Osteoblast (primary cell): ENCODE measurements at regions not wholly inside any gene's neighbourhood (a gene's known extent, or its start where the extent isn't known, plus 50 kb on each side); places are given as distances from the start of the nearest gene placed in this dataset.

Experiments
- DNase-seq: peaks from one replicate; pipeline ENCODE4 v3.0.0; 2011; ENCODE audit warnings: low spot score, mixed read lengths; ENCODE audit not compliant: insufficient read length; ENCODE audit errors: missing footprints
- H2AFZ ChIP-seq: 2 replicates; pipeline ENCODE4 v1.6.0; 2011; ENCODE audit warnings: mild to moderate bottlenecking, low read length
- H3K27ac ChIP-seq: 2 replicates; pipeline ENCODE4 v1.5.1; 2011; ENCODE audit warnings: mild to moderate bottlenecking, low read depth, low read length, moderate library complexity
- H3K27me3 ChIP-seq: 2 replicates; pipeline ENCODE4 v1.6.0; 2012; ENCODE audit warnings: mild to moderate bottlenecking, control low read depth, inconsistent platforms, low read length, moderate library complexity; ENCODE audit not compliant: insufficient read depth
- H3K36me3 ChIP-seq: 2 replicates; pipeline ENCODE4 v1.5.1; 2011; ENCODE audit warnings: mild to moderate bottlenecking, low read length, control low read depth, moderate library complexity; ENCODE audit not compliant: insufficient read depth
- H3K4me1 ChIP-seq: 2 replicates; pipeline ENCODE4 v1.5.1; 2011; ENCODE audit warnings: mild to moderate bottlenecking, low read length, control low read depth, moderate library complexity; ENCODE audit not compliant: insufficient read depth
- H3K4me2 ChIP-seq: 2 replicates; pipeline ENCODE4 v1.6.0; 2011; ENCODE audit warnings: mild to moderate bottlenecking, low read length; ENCODE audit not compliant: insufficient read depth
- H3K4me3 ChIP-seq: fragments of 200-600 bp; sonication (generic); 3 replicates; pipeline ENCODE4 v1.5.1; 2012; ENCODE audit warnings: mild to moderate bottlenecking, low read length, inconsistent platforms; ENCODE audit not compliant: insufficient read depth
- H3K79me2 ChIP-seq: 2 replicates; pipeline ENCODE4 v1.6.0; 2012; ENCODE audit warnings: mild to moderate bottlenecking, low read length, control low read depth, inconsistent platforms; ENCODE audit not compliant: insufficient read depth
- H3K9me3 ChIP-seq: 2 replicates; pipeline ENCODE4 v1.5.1; 2011; ENCODE audit warnings: low read depth, low read length, control low read depth
- H4K20me1 ChIP-seq: 2 replicates; pipeline ENCODE4 v1.6.0; 2012; ENCODE audit warnings: mild to moderate bottlenecking, low read length, control low read depth; ENCODE audit not compliant: insufficient read depth
- TF ChIP-seq, protein P1 (sequence below): IDR thresholded peaks from 2 replicates; pipeline ENCODE4 v1.5.1; 2011; ENCODE audit warnings: mild to moderate bottlenecking, low read depth, low read length, moderate library complexity; ENCODE audit errors: extremely low read depth

DNA sequence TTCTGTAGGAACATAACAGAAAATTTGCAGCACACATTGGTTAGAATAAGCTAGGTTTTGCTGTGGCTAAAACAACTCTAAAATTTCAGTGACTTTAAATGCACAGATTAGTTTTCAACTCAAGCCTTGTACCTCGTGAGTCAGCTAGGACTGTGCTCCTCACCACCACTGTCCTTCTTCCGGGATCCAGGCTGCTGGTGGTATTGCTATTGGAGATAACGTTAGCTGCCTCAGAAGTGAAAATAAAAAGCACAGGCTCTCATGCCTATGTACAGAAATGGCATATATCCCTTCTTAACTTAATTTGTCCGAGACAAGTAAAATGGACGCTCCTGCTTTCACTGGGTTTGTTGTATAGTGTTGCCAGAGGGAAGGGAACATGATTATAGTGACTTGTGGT, 931.1 kb upstream of the EYS start:
- H3K4me1 ChIP-seq, result no peaks in the 10 kb centered on the region
- no peak for DNase-seq
- H3K36me3 ChIP-seq, result no peaks in the 10 kb centered on the region
- H3K79me2 ChIP-seq, result no peaks in the 10 kb centered on the region
- H3K27ac ChIP-seq, result no peak overlapping the region
- H2AFZ ChIP-seq, result no peak overlapping the region
- no peak overlapping the region for H3K4me3 ChIP-seq
- no peak overlapping the region for H3K4me2 ChIP-seq
- TF ChIP-seq, protein P1, sequence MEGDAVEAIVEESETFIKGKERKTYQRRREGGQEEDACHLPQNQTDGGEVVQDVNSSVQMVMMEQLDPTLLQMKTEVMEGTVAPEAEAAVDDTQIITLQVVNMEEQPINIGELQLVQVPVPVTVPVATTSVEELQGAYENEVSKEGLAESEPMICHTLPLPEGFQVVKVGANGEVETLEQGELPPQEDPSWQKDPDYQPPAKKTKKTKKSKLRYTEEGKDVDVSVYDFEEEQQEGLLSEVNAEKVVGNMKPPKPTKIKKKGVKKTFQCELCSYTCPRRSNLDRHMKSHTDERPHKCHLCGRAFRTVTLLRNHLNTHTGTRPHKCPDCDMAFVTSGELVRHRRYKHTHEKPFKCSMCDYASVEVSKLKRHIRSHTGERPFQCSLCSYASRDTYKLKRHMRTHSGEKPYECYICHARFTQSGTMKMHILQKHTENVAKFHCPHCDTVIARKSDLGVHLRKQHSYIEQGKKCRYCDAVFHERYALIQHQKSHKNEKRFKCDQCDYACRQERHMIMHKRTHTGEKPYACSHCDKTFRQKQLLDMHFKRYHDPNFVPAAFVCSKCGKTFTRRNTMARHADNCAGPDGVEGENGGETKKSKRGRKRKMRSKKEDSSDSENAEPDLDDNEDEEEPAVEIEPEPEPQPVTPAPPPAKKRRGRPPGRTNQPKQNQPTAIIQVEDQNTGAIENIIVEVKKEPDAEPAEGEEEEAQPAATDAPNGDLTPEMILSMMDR, result no peak
- no peaks in the 10 kb centered on the region for H4K20me1 ChIP-seq
- no peaks in the 10 kb centered on the region for H3K27me3 ChIP-seq
- H3K9me3 ChIP-seq, result peaks cover 2% of the 10 kb centered on the region

DNA sequence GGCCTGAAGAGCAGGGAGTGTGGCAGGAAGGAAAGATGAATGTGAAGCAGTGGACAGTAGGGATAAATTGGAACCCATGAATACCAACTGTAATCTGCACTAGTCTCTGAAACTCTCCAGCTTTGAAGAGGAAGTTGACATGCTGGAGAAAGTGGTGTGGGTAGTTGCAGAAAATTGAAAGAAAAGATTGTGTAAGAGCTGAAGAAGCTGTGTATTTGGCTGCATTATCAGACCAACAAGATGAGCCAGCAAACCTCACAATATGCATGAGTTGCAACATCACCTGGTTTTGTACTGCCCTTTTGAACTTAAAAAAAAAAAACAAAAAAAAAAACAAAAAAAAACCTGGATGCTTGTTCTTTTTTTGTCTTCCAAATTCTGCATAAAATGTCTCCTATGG, 921.9 kb upstream of the EYS start:
- H3K4me3 ChIP-seq, result no peak overlapping the region

DNA sequence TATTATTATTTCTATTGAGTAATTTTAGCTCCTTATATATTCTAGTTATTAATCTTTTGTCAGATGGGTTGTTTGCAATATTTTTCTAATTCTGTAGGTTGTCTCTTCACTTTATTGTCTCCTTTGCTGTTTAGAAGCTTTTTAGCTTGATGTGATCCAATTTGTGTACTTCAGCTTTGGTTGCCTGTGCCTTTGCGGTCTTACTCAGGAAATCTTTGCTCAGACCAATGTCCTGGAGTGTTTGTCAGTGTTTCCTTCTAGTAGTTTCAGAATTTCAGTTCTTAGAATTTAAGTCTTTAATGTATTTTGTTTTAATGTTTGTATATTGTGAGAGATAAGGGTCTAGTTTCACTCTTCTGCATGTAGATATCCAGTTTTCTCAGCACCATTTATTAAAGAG, 916.0 kb upstream of the EYS start:
- no peaks in the 10 kb centered on the region for H3K27me3 ChIP-seq
- H4K20me1 ChIP-seq, result no peaks in the 10 kb centered on the region
- no peak for DNase-seq
- TF ChIP-seq, protein P1, result no peak
- no peak overlapping the region for H3K27ac ChIP-seq
- H3K79me2 ChIP-seq, result no peaks in the 10 kb centered on the region
- H3K9me3 ChIP-seq, result peaks cover 5% of the 10 kb centered on the region
- no peaks in the 10 kb centered on the region for H3K36me3 ChIP-seq
- no peaks in the 10 kb centered on the region for H3K4me1 ChIP-seq
- no peak overlapping the region for H3K4me3 ChIP-seq
- H3K4me2 ChIP-seq, result no peak overlapping the region
- no peak overlapping the region for H2AFZ ChIP-seq

More for the DNA sequence above, 921.9 kb upstream of the EYS start:
- Histone ChIP-seq H2AFZ (no peak overlapping the region), H3K36me3 (no peaks in the 10 kb centered on the region), H3K4me1 (no peaks in the 10 kb centered on the region), H4K20me1 (no peaks in the 10 kb centered on the region), H3K4me2 (no peak overlapping the region), H3K27me3 (no peaks in the 10 kb centered on the region), H3K9me3 (peaks cover 3% of the 10 kb centered on the region), H3K27ac (no peak overlapping the region), H3K79me2 (no peaks in the 10 kb centered on the region)
- TF ChIP-seq, protein P1, result no peak
- DNase-seq, result no peak

DNA sequence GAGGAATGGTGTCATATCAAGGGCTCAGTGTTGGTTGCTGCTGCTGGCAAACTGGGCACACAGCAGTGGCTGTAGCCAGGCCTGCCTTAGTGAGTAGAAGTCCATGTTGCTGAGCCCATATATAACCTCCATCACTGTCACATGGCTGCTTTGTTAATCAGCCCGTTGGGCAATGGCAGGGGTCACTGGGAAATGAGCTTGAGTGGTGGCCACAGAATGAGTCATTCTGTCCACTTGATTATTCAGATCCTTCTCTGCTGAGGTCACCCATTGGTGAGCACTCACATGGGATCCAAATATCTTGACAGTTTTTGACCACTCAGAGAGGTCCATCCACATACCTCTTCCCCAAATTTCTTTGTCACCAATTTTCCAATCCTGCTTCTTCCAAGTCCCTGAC, 898.9 kb upstream of the EYS start:
- Histone ChIP-seq H3K9me3 (no peaks in the 10 kb centered on the region), H3K4me3 (no peak overlapping the region), H3K79me2 (no peaks in the 10 kb centered on the region), H2AFZ (no peak overlapping the region), H3K4me2 (no peak overlapping the region), H3K27me3 (no peaks in the 10 kb centered on the region), H3K36me3 (no peaks in the 10 kb centered on the region), H3K27ac (no peak overlapping the region), H4K20me1 (no peaks in the 10 kb centered on the region), H3K4me1 (no peaks in the 10 kb centered on the region)
- TF ChIP-seq, protein P1, result no peak
- no peak for DNase-seq
